ENCODE measurements at regions not wholly inside any gene's neighbourhood (a gene's known extent, or its start where the extent isn't known, plus 50 kb on each side); places are given as distances from the start of the nearest gene placed in this dataset.

GRCh38 chr1:114324662-114324965 lies 170.9 kb upstream of the SYT6 start:
- no peak overlapping the region for H3K4me3 ChIP-seq (replicated peaks; ENCODE audit: low read depth, low read length)
- no peak for TF ChIP-seq CTCF (IDR thresholded peaks at IDR 0.05; ENCODE audit: low read length, missing control alignments)
- DNase-seq (ENCODE audit: low read depth) = no peak

GRCh38 chr1:114323959-114324661 lies 170.4 kb upstream of the SYT6 start:
- no peak for DNase-seq (ENCODE audit: low read depth)
- no peak for TF ChIP-seq CTCF (IDR thresholded peaks at IDR 0.05; ENCODE audit: low read length, missing control alignments)
- no peak overlapping the region for H3K4me3 ChIP-seq (replicated peaks; ENCODE audit: low read depth, low read length)

GRCh38 chr1:114322734-114323133 lies 169.1 kb upstream of the SYT6 start:
- H3K4me3 ChIP-seq (replicated peaks; ENCODE audit: low read depth, low read length) = no peak overlapping the region
- no peak for TF ChIP-seq CTCF (IDR thresholded peaks at IDR 0.05; ENCODE audit: low read length, missing control alignments)
- DNase-seq (ENCODE audit: low read depth) = no peak

- no peak for DNase-seq (ENCODE audit: low read depth)
- no peak for TF ChIP-seq CTCF (IDR thresholded peaks at IDR 0.05; ENCODE audit: low read length, missing control alignments)
Measured at GRCh38 chr1:114322207-114322606, 168.5 kb upstream of the SYT6 start.

GRCh38 chr1:114320586-114320985 lies 166.9 kb upstream of the SYT6 start:
- peak; percentile 44 for DNase-seq (ENCODE audit: low read depth)
- no peak for TF ChIP-seq CTCF (IDR thresholded peaks at IDR 0.05; ENCODE audit: low read length, missing control alignments)

More at GRCh38 chr1:114322207-114322606, 168.5 kb upstream of the SYT6 start:
- no peak overlapping the region for H3K4me3 ChIP-seq (replicated peaks; ENCODE audit: low read depth, low read length)

GRCh38 chr1:114319418-114319817 lies 165.7 kb upstream of the SYT6 start:
- no peak for DNase-seq (ENCODE audit: low read depth)
- H3K4me3 ChIP-seq (replicated peaks; ENCODE audit: low read depth, low read length) = no peak overlapping the region
- no peak for TF ChIP-seq CTCF (IDR thresholded peaks at IDR 0.05; ENCODE audit: low read length, missing control alignments)

More at GRCh38 chr1:114320586-114320985, 166.9 kb upstream of the SYT6 start:
- H3K4me3 ChIP-seq (replicated peaks; ENCODE audit: low read depth, low read length) = no peak overlapping the region

- TF ChIP-seq CTCF (IDR thresholded peaks at IDR 0.05; ENCODE audit: low read length, missing control alignments) = no peak
- no peak overlapping the region for H3K4me3 ChIP-seq (replicated peaks; ENCODE audit: low read depth, low read length)
- no peak for DNase-seq (ENCODE audit: low read depth)
Measured at GRCh38 chr1:114318961-114319360, 165.3 kb upstream of the SYT6 start.

Measured in fibroblast of pulmonary artery (primary cell).